ENCODE measurements at regions not wholly inside any gene's neighbourhood (a gene's known extent, or its start where the extent isn't known, plus 50 kb on each side); places are given as distances from the start of the nearest gene placed in this dataset.

DNA sequence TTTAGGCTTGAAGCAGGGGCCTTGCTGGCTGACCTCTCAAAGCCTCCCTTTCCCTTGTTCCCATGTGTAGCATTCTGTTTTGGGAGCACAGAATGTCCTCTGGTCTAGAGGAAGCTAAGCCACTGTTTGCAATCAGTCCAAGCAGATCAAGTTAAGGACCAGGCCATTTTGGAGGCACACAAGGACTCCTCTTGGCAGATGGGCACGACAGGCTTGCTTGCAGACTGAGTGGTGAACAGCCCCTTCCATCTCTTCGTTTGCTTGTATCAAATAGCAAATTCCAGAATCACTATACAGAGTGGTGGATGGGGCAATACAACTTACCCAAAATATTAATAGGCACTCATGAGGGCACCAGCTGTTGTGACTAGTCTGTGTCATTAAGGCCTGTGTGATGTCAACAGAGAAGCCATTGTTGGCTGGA lies 215.5 kb upstream of the SERP2 start:
- DNase-seq, result no peak

DNA sequence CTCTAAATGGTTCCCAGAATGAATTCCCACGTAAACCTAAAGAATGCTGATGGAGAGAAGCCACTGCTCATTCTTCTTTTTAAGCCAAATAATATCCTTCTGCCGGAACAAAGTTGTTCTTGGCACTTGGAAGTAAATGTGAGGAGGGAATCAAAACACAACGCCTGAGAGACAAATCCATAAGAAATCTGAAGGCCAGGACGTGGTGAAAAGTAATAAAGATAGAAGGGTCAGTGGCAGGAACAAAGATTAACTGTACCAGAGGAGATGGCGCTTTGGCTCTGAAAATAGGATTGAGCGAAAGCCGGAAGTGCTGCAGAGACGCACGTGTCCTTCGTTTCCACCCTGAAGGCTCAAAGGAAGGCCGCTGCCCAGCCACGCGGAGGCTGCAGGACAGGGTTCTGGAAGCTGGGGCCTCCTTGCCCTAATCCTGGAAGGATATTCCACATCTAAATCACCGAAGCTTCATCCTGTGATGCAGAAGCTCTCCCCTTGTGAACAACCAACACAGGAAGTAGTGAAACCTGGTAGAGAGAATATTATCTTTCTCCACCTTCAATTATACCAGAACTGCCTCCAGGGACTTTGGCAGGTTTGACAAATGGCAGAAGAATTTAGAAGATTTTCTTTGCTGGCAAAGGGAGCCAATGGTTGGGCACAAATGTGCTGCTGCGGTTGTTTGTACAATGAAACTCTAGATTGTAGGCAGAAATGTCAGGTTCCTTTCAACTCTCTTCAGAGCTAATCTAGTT lies 214.6 kb upstream of the SERP2 start:
- no peak for DNase-seq

DNA sequence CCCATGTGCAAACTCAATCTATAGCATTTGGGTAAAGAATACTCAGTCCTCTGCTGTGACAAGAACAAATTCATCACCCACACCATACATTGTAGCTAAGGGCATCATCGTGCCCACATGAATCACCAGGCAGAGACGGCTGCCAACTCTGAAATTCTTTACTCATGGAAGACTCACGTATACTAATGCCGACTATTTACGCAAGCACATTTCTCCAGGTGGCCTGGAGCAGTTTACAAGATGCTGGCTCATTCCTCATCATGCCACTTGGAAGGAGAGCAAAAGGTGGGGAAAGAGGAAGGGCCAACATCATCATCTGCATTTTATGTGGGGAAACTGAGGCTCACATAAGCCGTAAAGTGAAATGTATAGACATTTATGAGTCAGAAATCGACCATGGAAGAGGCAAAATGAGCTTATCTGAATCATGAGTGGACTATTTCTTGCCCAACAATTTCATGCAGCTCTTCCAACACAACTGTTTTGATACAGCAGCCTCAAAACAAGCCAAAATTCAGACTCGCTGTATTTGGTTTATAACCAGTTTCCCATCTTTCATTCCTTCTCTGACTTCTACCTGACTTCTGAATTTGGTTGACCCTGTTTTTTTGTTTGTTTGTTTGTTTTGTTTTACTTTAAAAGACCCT lies 213.9 kb upstream of the SERP2 start:
- no peak for DNase-seq

DNA sequence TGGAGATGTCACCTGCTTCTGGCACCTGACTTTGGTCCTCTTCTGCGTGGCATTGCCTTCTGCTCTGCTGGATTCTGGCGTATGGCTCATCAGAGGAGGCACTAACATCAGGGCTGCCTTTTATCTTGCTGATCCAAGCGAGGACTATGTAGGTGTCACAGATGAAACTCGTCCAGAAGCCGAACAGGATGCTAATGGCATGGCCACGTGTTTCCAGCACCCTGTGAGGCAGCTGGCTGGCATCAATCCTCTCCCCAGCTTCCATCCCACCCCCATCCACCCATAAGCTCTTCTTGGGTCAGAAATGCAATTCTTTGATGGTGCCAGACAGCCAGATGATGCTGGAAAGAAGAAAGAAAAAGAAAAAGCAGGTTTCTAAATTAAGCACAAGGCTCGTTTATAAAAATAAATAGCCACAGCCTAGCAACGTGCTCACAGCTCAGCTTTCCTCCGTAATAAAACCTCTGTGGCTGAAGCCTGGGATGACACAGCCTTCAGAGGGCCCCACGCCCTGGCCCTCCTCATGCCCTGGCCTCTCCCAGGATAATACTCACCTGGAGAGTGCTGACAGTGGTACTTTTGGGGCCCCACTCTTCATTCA lies 212.9 kb upstream of the SERP2 start:
- DNase-seq, result no peak

DNA sequence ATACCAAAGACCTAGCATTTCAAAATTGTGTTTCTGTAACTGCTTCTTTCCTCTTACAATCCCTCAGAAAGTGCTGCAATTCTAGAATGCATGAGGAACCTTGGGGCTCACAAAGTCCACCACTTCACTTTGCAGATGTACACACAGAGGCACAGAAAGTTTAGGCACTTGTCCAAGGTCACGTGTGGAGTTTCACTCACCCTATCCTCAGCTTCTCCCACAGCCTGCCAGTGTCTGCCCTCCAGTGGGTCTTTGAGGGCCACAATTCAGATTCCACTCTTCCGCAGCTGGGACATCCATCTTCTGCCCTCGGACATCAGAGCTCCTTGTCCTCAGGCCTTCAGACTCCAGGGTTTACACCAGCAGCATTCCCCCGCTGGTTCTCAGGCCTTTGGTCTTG lies 210.5 kb upstream of the SERP2 start:
- DNase-seq, result no peak

DNA sequence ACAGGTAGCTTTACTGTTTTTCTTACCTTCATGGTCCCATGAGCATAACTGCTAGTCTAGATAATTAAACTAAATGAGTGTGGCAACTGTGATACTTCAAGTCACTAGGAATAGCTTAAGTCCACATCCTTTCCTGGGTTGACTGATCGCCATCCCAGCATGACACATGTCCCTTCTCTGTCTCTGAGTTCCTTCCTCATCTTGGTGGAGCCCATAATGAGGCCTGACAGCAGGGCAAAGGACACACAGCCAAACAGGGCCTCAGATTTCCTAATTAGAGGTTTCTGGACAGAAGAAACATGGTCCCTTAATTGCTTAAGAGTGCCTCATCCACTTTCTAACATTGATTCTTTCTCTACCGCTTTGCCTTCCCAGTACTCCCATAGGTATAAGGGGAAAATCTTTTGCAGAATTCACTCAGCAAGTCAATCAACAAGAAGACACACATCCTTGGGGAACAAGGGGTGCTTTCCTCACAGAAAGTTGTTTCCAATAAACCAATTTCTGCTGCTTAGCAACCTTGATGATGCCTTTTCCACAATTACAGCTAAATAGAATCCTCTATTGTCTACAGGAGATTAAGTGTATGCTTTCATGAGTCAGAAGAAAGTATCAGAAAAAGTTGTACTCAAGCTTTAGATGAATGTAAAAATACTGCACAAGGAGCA lies 208.3 kb upstream of the SERP2 start:
- no peak for DNase-seq

DNA sequence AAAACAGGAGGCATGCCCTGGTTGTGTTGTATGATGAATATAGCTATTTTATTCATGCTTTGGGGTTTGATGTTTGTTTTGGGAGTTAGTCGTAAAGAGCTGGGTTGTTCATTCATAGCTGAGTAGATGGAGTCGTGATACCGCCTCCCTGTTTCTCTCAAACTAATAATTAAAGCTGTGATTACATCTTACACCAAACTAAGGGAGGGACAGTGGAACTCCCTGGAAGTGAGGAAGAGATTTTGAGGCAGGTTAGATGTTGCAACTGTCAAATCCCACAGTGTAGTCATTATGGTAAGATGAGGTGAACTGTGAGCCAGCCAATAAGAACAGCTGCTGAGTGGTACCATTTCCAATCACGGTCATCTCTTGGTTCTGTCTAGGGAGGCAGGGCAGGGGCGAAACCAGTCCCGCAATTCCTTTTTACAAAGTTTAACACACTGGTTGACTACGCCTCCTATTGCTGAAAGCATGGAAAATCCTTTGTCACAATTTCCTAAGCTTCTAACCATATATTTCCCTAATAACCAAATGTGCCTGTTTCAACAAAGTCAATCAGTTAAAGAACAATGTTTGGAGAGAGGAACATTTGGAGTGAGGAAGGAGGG lies 207.6 kb upstream of the SERP2 start:
- no peak for DNase-seq

DNA sequence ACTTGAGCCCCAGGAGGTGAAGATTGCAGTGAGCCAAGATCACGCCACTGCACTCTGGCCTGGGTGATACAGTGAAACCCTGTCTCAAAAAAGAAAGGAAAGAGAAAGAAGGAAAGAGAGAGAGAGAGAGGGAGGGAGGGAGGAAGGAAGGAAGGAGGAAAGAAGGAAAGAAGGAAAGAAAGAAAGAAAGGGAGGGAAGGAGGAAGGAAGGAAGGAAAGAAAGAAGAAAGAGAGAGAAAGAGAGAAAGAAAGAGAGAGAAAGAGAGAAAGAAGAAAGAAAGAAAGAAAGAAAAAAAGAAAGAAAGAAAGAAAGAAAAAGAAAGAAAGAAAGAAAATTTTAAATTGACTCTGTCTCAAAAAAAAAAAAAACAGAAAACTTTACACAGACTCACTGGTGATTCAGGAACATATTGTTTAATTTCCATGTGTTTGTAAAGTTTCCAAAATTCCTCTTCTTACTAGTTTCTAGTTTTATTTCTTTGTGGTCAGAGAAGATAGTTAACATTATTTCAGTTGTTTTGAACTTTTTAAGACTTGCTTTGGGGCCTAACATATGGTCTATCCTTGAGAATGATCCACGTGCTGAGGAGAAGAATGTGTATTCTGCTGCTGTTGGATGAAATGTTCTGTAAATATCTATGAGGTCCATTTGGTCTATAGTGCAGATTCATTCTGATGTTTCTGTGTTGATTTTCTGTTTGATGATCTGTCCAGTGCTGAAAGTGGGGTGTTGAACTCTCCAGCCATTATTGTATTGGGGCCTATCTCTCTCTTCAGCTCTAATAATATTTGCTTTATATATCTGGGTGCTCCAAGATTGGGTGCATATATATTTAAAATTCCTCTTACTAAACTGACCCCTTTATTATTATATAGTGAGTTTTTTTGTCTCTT lies 204.4 kb upstream of the SERP2 start:
- DNase-seq, result no peak

DNA sequence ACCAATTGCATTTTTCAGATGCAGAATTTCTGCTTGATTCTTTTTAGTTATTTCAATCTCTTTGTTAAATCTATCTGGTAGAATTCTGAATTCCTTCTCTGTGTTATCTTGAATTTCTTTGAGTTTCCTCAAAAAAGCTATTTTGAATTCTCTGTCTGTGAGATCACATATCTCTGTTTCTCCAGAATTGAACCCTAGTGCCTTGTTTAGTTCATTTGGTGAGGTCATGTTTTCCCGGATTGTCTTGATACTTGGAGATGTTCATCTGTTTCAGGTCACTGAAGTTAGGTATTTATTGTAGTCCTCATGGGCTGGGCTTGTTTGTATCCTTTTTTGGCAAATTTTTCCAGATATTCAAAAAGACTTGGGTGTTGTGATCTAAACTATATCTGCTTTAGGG lies 202.9 kb upstream of the SERP2 start:
- no peak for DNase-seq

DNA sequence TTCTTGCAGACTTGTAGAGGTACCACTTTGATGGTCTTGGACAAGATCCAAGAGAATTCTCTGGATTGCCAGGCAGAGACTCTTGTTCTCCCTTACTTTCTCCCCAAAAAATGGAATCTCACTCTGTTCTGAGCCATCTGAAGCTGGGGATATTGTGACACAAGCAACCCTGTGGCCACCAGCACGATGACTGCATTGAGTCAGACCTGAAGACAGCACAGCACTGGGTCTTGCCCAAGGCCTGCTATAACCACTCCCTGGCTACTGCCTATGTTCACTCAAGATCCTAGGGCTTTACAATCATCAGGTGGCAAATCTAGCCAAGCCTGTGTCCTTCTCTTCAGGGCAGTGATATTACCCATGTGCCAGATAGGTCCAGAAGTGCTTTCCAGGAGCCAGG lies 202.5 kb upstream of the SERP2 start:
- DNase-seq, result no peak

DNA sequence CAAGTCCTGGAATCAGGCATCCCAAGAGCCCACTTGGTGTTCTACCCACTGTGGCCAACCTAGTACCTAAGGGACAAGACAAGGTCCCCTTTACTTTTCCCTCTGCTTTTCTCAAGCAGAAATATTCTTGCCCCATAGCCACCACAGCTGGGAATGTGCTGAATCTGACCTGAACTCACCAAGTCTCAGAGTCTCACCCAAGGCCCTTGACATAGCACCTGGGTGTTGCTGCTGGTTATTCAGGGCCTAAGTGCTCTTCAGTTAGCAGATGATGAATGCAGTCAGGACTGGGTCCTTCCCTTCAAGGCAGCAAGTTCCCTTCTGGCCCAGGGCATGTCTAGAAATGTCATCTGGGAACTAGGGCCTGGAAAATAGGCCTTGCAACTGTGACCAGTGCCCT lies 201.8 kb upstream of the SERP2 start:
- no peak for DNase-seq

DNA sequence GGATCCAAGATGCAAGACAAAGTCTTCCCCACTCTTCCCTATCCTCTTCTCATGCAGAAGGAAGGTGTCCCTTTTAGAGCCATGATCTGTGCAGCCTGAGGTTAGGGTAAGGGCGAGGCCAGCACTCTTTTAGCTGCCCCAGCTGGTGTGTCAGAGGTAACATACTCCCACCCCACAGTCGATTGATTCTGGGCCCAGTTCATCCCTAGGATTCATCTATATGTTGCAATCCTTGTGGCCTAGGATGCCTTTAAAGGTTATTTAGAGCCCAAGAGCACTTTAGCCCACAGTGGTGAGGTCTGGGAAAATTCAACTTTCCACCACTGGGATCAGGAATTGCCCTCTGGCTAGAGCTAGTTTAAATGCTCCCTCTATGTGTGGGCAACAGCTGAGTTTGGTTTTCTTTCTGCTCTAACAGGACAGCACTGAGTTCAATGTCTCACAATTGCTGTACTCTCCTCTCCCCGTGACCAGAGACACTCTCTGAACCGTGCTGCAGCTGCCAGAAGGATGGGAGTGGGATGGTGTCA lies 201.3 kb upstream of the SERP2 start:
- DNase-seq, result no peak

DNA sequence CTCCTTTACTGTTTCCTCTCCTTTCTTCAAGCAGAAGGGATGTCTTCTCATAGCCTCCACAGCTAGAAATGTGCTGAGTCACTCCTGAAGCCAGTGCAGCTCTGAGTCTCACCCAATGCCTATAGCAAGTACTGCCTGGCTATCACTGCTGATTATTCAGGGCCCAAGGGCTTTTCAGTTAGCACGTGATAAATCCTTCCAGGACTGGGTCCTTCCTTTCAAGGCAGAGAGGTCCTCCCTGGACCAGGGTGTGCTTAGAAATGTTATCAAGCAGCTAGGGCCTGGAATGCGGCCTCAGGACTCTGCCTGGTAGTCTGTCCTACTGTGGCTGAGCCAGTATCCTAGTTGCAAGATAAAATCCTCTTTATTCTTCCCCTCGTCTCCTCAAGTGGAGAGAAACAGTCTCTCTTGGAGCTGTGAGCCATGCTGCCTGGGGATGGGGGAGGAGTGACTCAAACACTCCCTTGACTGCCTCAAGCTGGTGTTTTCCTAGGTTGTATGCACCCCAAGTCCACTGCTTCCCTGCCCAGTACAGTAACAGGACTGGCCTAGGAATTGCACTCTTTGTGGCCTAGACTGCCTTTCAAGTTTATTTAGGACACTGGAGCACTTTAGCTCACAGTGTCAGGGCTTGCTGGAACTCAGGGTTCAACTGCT lies 198.7 kb upstream of the SERP2 start:
- DNase-seq, result no peak

DNA sequence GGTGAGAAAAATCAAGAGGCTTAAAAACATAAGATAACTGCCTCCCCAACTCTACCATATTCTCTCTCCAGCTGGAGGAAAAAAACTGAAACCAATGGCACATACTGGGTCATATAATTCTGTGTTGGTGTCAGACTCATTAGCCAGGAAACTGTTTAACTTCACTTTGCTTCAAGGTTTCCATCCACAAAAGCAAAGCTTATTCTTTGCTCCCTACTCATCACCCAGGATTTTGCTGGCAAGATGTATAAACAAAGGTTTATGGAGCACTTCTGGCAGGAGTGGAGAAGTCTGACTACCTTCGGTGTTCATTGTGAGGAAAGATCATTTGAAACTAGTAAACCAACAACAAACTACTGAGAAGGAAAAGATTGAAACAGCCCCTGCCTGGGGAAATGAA lies 197.5 kb upstream of the SERP2 start:
- no peak for DNase-seq

DNA sequence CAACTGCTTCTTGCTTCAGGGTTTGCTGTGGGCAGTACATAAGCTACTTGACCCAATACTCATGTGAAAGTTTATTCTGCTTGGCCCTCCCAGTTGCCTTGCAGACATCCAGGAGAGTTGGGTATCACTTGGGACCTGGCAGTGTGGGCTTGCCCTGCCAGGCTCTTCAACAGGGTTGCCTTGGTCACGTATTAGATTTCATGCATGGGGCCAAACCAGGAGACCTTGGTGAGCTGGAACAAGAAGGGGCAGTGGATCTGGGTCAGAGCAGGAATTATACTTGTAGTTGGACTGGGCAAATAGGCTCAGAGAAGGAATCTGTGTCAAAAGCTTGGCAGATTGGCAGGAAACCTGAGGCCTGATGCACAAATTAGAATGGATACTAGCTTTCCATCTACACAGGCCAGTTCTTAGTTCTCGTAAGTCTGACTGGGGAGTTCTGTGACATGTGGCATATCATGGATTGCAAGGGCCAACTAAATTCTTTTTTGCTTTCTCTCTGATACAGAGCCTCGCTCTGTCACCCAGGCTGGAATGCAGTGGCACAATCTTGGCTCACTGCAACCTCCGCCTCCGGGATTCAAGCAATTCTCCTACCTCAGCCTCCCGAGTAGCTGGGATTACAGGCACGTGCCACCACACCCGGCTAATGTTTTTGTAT lies 192.6 kb upstream of the SERP2 start:
- DNase-seq, result no peak

DNA sequence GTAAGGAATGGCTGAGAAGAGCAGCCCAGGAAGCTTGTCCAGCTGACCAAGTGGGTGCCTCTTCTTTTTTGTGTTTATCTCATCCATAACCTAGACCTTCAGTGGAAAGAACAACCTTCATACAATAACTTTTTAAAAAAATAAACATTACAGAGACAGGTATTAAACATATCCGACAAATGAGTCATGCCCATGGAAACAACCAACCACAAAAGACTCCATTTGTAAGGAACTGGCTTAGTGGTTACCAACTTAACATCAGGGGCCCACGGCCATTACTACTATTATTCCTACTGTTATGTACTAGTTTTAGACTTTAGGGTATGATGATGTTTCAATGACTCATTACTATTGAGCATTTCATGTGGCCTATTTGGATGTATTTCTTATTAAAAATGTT lies 191.7 kb upstream of the SERP2 start:
- no peak for DNase-seq

DNA sequence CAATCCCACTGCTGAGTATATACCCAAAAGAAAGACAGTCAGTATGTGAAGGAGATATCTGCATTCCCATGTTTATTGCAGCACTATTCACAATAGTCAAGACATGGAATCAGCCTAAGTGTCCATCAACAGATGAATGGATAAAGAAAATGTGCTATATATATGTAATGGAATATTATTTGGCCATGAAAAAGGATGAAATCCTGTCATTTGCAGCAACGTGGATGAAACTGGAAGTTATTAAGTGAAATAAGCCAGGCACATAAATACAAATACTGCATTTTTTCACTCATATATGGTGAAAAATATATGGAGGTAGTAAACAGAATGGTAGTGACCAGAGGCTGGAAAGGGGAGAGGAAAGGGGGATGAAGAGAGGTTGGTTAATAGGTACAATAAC lies 188.9 kb upstream of the SERP2 start:
- DNase-seq, result no peak

DNA sequence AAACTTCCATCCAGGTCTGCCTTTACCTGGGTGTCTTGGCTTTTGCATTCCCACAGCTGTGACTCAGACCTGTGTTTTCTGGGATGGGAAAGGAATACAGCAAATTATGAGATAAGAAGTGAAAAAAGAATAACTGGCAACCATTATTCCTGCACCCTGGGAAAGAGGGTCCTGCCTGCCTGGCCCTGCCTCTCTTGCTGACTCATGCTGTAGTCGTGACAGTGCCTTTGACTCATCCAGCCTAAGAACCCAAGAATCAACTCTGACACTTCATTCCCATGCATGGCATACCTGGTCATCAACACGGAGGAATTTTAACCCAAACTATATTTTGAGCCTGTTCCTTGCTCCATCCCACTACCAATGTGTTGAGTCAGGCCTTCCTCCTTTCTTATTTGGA lies 185.4 kb upstream of the SERP2 start:
- DNase-seq, result no peak

DNA sequence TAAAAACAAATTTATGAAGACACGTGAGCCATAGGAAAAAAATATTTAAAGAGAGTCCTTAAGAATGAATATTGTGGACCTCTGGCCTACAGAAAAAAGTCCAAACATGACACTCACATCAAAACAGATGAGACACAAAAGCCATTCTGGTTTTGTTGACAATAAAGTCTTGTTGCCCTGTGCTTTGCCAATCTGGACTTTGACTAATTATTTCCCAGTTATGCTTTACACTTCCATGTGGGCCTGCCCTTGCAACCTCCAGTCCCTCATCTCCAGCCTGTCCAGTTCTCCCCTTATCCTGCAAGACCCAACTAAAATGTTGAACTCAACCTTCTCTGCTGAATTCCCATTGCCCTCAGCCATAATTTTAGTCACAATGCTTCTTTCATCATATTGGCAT lies 184.5 kb upstream of the SERP2 start:
- DNase-seq, result no peak

DNA sequence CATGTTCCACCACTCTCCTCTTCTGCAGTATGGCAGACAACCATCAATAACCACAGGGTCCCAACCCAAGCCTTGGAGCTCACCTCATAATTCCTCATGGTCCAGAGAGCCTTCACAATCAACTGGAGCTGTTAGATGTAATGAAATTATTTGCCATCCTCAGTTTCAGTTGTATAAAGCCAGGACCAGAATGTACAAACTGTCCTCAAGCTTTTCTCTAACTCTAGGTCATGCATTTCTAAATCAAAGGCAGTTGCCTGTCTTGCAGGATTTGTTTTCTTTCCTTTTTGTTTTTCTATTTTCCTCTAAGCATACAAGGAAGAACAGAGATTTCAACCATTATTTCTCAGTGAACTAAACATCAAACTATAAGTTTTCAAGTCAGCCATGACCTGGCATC lies 182.5 kb upstream of the SERP2 start:
- DNase-seq, result no peak

Data from SHP77 (cell line).